Left ventricle myocardium inferior (tissue), 1 donor: ENCODE measurements at regions not wholly inside any gene's neighbourhood (a gene's known extent, or its start where the extent isn't known, plus 50 kb on each side); places are given as distances from the start of the nearest gene placed in this dataset.

ENCODE experiments used
- DNase-seq: peaks from one replicate; pipeline ENCODE4 v3.0.0-alpha.2; 2020
- H3K27ac ChIP-seq: fragments of 200-600 bp; replicated peaks from 2 replicates; pipeline ENCODE4 v1.8.0; 2021
- H3K27me3 ChIP-seq: fragments of 200-600 bp; 2 replicates; pipeline ENCODE4 v1.8.0; 2021; ENCODE audit warnings: low read depth
- H3K36me3 ChIP-seq: fragments of 200-600 bp; 2 replicates; pipeline ENCODE4 v1.8.0; 2021
- H3K4me1 ChIP-seq: fragments of 200-600 bp; 2 replicates; pipeline ENCODE4 v1.8.0; 2021
- H3K4me3 ChIP-seq: fragments of 200-600 bp; 2 replicates; pipeline ENCODE4 v1.8.0; 2021; ENCODE audit warnings: mild to moderate bottlenecking, moderate library complexity
- H3K9me3 ChIP-seq: fragments of 200-600 bp; replicated peaks from 2 replicates; pipeline ENCODE4 v1.8.0; 2021
- CTCF ChIP-seq: fragments of 200-600 bp; IDR thresholded peaks from 2 replicates; pipeline ENCODE4 v1.8.0; 2021; ENCODE audit warnings: antibody characterized with exemption, mild to moderate bottlenecking, borderline replicate concordance
- intact Hi-C: fragments of 100-400 bp; cut with micrococcal nuclease; formaldehyde crosslinking; loops from one replicate; pipeline ENCODE4 v1.11.0; 2022
- donor health status: DM: no; HTN: yes; CAD: no; lungs with severe emphysema.

GRCh38 chr15:39320886-39321285, 260.0 kb upstream of the THBS1 start:
- intact Hi-C loops, result no loop called here
- DNase-seq, result no peak
- no peaks in the 10 kb centered on the region for H3K36me3 ChIP-seq
- no peak overlapping the region for H3K27ac ChIP-seq
- H3K27me3 ChIP-seq, result no peaks in the 10 kb centered on the region
- no peak overlapping the region for H3K4me3 ChIP-seq
- no peaks in the 10 kb centered on the region for H3K4me1 ChIP-seq
- no peak for TF ChIP-seq CTCF
- peaks cover 22% of the 10 kb centered on the region for H3K9me3 ChIP-seq

GRCh38 chr15:39321977-39322376, 258.9 kb upstream of the THBS1 start:
- Histone ChIP-seq H3K9me3 (peaks cover 22% of the 10 kb centered on the region), H3K4me1 (no peaks in the 10 kb centered on the region), H3K27ac (no peak overlapping the region), H3K27me3 (no peaks in the 10 kb centered on the region), H3K4me3 (no peak overlapping the region), H3K36me3 (no peaks in the 10 kb centered on the region)
- intact Hi-C loops, result no loop called here
- TF ChIP-seq CTCF, result no peak
- no peak for DNase-seq

DNA sequence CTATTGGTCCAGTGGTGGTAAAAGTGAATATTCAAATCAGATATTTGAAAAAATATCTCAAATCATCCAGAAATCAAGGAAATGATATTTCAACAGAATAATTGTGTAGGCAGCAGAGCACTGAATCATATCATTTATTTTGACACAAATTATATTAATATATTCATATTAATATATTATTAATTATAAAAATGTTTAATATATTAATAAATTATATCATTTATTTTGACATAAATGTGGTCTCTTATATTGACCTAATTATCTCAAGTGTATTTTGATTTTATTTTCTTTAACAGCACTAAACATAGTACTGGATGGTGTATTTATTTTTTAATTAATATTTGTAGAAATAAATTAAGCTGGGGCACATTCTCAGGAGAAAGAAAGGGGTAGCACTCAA, 257.7 kb upstream of the THBS1 start:
- intact Hi-C loops, result no loop called here
- no peak for TF ChIP-seq CTCF

DNA sequence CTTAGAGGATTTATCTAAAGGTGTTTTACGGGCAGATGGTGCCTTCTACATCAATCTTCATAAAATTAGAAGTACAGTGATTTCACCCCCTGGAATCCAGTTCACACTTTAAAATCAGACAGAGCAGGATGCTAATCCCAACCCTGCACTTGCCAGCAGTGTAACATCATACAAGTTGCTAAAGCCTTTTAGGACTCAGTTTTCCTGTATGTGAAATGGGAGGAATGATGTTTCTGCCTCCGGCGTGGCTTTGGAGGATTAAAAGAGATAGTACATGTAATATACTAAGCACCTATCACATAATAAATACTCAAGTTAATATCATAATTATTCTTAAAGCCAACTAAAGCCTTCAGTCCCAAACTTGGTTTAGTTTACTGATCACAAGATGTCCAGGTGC, 257.2 kb upstream of the THBS1 start:
- peaks cover 22% of the 10 kb centered on the region for H3K9me3 ChIP-seq
- H3K27ac ChIP-seq, result no peak overlapping the region
- TF ChIP-seq CTCF, result no peak
- no peaks in the 10 kb centered on the region for H3K36me3 ChIP-seq
- H3K4me1 ChIP-seq, result no peaks in the 10 kb centered on the region
- no peak overlapping the region for H3K4me3 ChIP-seq
- DNase-seq, result no peak
- H3K27me3 ChIP-seq, result no peaks in the 10 kb centered on the region
- intact Hi-C loops, result no loop called here

More for the DNA sequence above, 257.7 kb upstream of the THBS1 start:
- DNase-seq, result no peak
- Histone ChIP-seq H3K27me3 (no peaks in the 10 kb centered on the region), H3K4me3 (no peak overlapping the region), H3K4me1 (no peaks in the 10 kb centered on the region), H3K27ac (no peak overlapping the region), H3K9me3 (peaks cover 22% of the 10 kb centered on the region), H3K36me3 (no peaks in the 10 kb centered on the region)

- intact Hi-C loops, result no loop called here
- Histone ChIP-seq H3K4me1 (no peaks in the 10 kb centered on the region), H3K4me3 (no peak overlapping the region)
Observed at GRCh38 chr15:39326306-39326975, 254.4 kb upstream of the THBS1 start.

More at GRCh38 chr15:39326306-39326975, 254.4 kb upstream of the THBS1 start:
- H3K9me3 ChIP-seq, result peaks cover 1% of the 10 kb centered on the region
- no peak for TF ChIP-seq CTCF
- H3K27ac ChIP-seq, result no peak overlapping the region
- no peaks in the 10 kb centered on the region for H3K36me3 ChIP-seq
- no peaks in the 10 kb centered on the region for H3K27me3 ChIP-seq
- no peak for DNase-seq
